Stimulated activated naive B cell treated with anti-CD40 and anti-IgM and Interleukin-4, amounts not matched to agents 10 μg/mL and 1 μg/mL and 100 μg/mL, for 72 hours (primary cell): ENCODE measurements at regions not wholly inside any gene's neighbourhood (a gene's known extent, or its start where the extent isn't known, plus 50 kb on each side); places are given as distances from the start of the nearest gene placed in this dataset.
"Not testable (repeated sequence)": the region's sequence is repeated elsewhere in the genome, so short reads cannot be mapped to it uniquely, and the experiment has no call there.

ENCODE experiments used
- ATAC-seq, 2 donors: fragments of 150-1000 bp; cut with Tn5 transposase; replicated peaks; 2 replicates each; pipeline ENCODE4 v1.10.0; 2021; ENCODE audit warnings: moderate library complexity in 1 of 2
- DNase-seq: peaks from one replicate; pipeline ENCODE4 v3.0.0; 2021
- H3K27ac Mint-ChIP-seq: one replicate; pipeline ENCODE4 v1.8.0; 2022; ENCODE audit warnings: mild to moderate bottlenecking, mixed read lengths
- H3K27me3 Mint-ChIP-seq, 2 donors: one replicate each; pipeline ENCODE4 v1.8.0; 2022; ENCODE audit warnings: mixed read lengths in 2 of 2
- H3K36me3 Mint-ChIP-seq, 2 donors: one replicate each; pipeline ENCODE4 v1.8.0; 2022; ENCODE audit warnings: mixed read lengths in 2 of 2, mild to moderate bottlenecking in 1 of 2
- H3K4me1 Mint-ChIP-seq, 2 donors: one replicate each; pipeline ENCODE4 v1.8.0; 2022; ENCODE audit warnings: mixed read lengths in 2 of 2, mild to moderate bottlenecking in 1 of 2
- H3K4me3 Mint-ChIP-seq, 2 donors: one replicate each; pipeline ENCODE4 v1.8.0; 2022; ENCODE audit warnings: mild to moderate bottlenecking in 2 of 2, mixed read lengths in 2 of 2, moderate library complexity in 1 of 2
- H3K9me3 Mint-ChIP-seq, 2 donors: one replicate each; pipeline ENCODE4 v1.8.0; 2022; ENCODE audit warnings: mixed read lengths in 2 of 2, mild to moderate bottlenecking in 1 of 2

DNA sequence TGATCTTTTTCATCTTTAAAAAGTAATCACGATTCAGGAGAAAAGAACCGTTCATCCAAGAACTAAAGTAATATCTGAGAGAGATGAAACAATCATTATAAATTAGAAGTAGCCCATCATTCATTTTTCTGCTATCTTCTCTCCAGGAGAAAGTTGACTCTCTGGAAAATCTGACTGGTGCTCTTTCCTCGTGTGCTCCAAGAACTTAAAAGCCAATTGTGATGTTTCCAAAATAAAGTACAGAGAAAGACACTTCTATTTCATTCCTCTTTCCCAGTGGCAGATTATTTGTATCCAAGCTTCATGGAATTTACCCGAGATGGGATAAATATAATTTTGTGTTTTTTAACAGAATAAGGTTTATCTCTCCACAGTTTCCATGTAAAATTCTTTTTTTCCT is 212.5 kb upstream of the NOCT start:
- DNase-seq (no peak), ATAC-seq (no peak)
- Mint-ChIP-seq H3K4me1 (no peaks in the 10 kb centered on the region), H3K27ac (no peak overlapping the region), H3K4me3 (no peak overlapping the region), H3K36me3 (no peaks in the 10 kb centered on the region), H3K27me3 (peaks cover 9 to 28% of the 10 kb centered on the region in 2 donors), H3K9me3 (peaks cover 0 to 1% of the 10 kb centered on the region in 2 donors)

DNA sequence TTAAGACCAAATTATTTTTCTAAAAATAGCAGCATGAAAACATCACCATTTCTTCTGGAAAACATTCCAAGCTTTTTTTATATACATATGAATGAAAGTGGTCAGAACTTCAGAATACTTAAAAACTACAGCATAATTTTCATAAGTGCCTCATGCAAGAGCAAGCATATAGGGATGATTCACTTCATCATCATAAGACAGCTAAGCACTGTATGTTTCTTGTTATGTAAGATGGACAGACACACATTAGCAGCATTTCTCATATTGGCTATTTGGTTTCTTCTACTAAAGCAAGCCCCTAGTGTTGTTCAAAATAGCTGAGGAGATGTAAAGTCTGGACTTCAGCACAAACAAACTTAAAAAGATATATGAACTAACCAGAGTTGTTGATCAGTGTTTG is 213.1 kb upstream of the NOCT start:
- DNase-seq, result no peak
- no peak for ATAC-seq
- Mint-ChIP-seq H3K27ac (no peak overlapping the region), H3K9me3 (peaks cover 0 to 1% of the 10 kb centered on the region in 2 donors), H3K36me3 (no peaks in the 10 kb centered on the region), H3K27me3 (peaks cover 11 to 28% of the 10 kb centered on the region in 2 donors), H3K4me1 (no peaks in the 10 kb centered on the region), H3K4me3 (no peak overlapping the region)

DNA sequence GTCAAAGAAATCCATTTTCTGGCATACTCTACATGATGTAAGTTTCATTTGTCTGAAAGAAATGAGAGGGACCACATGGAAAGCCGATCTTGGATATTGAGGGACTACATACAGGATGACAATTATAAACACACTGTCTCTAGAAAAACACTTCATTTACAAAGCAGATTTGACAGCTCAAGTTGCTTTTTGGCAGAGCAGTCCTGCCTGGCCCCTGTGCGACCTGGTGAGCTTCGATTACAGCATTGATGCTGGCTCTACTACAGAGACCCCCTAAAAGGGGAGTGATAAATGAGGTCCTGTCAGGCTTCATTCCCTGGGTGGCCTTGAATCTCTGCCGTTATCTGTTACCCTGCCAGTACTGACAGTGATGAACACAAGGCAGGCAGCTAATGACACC is 215.2 kb upstream of the NOCT start:
- ATAC-seq, result no peak
- H3K27me3 Mint-ChIP-seq, result peaks cover 17 to 28% of the 10 kb centered on the region in 2 donors
- peaks cover 0 to 2% of the 10 kb centered on the region in 2 donors for H3K36me3 Mint-ChIP-seq
- no peak overlapping the region for H3K27ac Mint-ChIP-seq
- no peak overlapping the region for H3K4me3 Mint-ChIP-seq
- no peaks in the 10 kb centered on the region for H3K4me1 Mint-ChIP-seq
- peaks cover 0 to 4% of the 10 kb centered on the region in 2 donors for H3K9me3 Mint-ChIP-seq
- no peak for DNase-seq

DNA sequence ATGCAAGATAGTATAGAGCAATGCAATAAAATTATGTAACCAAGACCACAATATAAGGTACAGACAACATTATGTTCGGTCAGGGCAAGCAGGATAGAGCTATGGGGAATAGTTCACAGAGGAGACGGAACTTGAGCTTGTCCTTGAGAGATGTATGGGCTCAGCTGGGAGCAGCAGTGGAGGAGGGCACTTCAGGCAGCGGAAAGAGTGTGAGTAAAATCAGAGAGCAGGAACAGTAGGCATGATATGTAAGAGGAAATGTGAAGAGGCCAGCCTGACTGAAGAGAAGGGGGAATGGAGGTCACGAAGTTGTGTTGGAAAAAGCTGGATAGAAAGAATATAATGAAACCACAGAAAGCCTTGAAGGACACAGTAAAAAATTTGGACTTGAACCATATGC is 217.2 kb upstream of the NOCT start:
- ATAC-seq, result no peak

DNA sequence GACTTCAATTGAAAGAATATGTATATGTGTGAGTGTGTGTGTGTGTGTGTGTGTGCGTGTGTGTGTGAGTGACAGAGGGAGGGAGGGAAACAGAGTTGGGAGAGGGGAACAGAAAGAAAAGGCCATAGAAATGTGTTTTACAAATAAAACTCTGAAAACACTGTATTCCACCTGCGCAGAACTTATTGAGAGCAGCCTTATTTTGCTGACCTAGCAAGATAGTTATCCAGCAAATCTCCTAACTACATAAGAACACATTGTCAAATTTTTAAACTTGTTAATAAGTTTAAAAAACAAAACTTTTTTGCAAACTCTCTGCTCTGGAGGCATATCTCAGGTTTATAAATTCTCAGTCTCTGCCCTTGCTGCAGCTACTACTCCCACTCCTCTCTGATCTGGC is 217.9 kb upstream of the NOCT start:
- Mint-ChIP-seq H3K4me1 (no peaks in the 10 kb centered on the region), H3K4me3 (no peak overlapping the region), H3K27me3 (peaks cover 12 to 25% of the 10 kb centered on the region in 2 donors), H3K27ac (no peak overlapping the region), H3K36me3 (peaks cover 0 to 2% of the 10 kb centered on the region in 2 donors), H3K9me3 (peaks cover 0 to 4% of the 10 kb centered on the region in 2 donors)
- DNase-seq, result no peak
- ATAC-seq, result no peak

More for the DNA sequence above, 217.2 kb upstream of the NOCT start:
- peaks cover 12 to 25% of the 10 kb centered on the region in 2 donors for H3K27me3 Mint-ChIP-seq
- H3K27ac Mint-ChIP-seq, result no peak overlapping the region
- no peak for DNase-seq
- H3K4me3 Mint-ChIP-seq, result no peak overlapping the region
- no peaks in the 10 kb centered on the region for H3K4me1 Mint-ChIP-seq
- peaks cover 0 to 4% of the 10 kb centered on the region in 2 donors for H3K9me3 Mint-ChIP-seq
- H3K36me3 Mint-ChIP-seq, result peaks cover 0 to 2% of the 10 kb centered on the region in 2 donors

DNA sequence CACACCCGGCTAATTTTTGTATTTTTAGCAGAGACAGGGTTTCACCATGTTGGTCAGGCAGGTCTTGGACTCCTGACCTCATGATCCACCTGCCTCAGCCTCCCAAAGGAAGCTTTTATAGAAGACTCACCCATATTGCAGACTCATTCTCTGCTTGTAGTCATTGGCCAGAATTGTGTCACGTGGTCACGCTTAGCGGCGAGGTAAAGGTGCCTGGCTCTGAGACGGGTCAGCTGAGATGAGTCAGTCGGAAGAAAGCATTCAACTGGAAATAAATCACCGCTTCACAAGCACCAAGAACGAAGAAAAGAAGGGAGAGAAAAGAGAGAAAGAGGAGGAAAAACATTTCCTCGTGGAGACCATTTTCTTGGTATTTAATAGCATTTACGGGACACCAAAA is 218.8 kb upstream of the NOCT start:
- Mint-ChIP-seq H3K4me3 (no peak overlapping the region), H3K27me3 (peaks cover 12 to 25% of the 10 kb centered on the region in 2 donors), H3K4me1 (no peaks in the 10 kb centered on the region), H3K9me3 (peaks cover 0 to 4% of the 10 kb centered on the region in 2 donors), H3K36me3 (peaks cover 0 to 2% of the 10 kb centered on the region in 2 donors), H3K27ac (no peak overlapping the region)
- DNase-seq (no peak), ATAC-seq (no peak)

DNA sequence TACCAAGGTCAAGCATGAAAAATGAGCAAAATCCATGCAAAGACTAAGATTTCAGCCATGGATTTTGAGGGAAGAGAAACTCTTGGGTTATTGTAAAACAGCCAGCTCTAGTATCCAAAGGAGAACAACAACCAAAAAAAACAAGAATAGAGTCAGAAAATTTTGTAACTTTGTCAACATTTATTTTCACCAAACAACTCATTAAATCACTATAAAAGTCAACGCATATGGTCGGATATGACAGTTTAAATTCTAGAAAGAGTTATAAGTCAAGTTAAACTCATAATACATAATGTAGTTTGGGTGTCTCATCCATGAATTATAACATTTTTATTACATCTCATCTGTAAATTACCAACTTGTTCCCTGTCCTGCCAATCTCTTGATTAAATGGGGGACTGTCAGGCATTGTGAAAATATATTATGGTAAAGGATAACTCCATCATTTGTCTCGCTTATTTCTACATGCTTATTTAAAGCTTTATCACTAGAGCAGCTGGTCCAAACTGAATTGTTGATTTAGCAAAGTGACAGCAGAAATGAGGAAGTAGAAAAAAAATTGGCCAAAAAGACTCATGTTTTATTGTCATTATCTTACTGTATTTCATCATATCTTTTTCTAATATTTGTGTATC is 224.8 kb upstream of the NOCT start:
- Mint-ChIP-seq H3K4me3 (no peak overlapping the region), H3K27ac (no peak overlapping the region), H3K36me3 (no peaks in the 10 kb centered on the region), H3K27me3 (peaks cover 0 to 10% of the 10 kb centered on the region in 2 donors), H3K4me1 (no peaks in the 10 kb centered on the region), H3K9me3 (no peaks in the 10 kb centered on the region)
- ATAC-seq, result no peak
- no peak for DNase-seq

DNA sequence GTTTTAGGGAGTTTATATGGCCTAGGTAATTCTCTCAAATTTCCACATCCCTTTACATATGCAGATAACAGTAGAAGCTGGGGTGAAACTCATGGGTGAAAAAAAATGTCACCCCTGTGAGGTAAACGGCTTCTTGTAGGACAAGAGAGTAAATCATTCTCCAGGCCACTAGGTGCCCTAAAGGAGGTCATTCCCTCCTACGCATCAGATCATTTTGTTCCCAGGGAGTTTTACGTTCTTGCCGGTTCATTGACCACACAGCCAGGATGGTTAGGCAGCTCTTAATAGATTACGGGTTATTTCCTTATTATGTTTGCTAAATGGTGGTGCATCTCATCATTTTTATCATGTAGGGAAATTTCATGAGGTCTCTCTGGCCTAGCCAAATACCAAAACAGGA is 225.8 kb upstream of the NOCT start:
- Mint-ChIP-seq H3K27me3 (peaks cover 0 to 11% of the 10 kb centered on the region in 2 donors), H3K4me3 (no peak overlapping the region), H3K4me1 (no peaks in the 10 kb centered on the region), H3K9me3 (no peaks in the 10 kb centered on the region), H3K36me3 (no peaks in the 10 kb centered on the region), H3K27ac (no peak overlapping the region)
- ATAC-seq, result no peak
- no peak for DNase-seq

DNA sequence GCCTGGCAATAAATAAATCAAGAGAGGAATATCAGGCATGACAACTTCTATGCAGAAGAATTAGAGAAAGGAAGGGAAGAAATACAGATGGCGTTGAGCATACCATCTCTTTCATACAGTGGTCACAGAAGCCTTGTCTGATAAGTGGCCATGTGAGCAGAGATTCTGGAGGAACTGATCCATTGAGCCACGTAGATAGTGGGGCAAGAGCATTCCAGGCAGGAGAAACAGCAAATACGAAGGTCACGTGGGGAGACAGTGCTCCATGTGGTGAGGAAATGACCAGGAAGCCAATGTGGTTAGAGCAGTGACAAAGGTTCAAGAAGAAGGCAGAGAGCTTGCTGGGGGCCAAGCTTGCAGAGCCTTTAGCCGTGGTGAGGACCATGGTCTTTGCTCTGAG is 226.7 kb upstream of the NOCT start:
- H3K27me3 Mint-ChIP-seq, result peaks cover 0 to 11% of the 10 kb centered on the region in 2 donors
- no peaks in the 10 kb centered on the region for H3K4me1 Mint-ChIP-seq
- no peak overlapping the region for H3K27ac Mint-ChIP-seq
- H3K36me3 Mint-ChIP-seq, result no peaks in the 10 kb centered on the region
- no peak for DNase-seq
- H3K4me3 Mint-ChIP-seq, result no peak overlapping the region
- H3K9me3 Mint-ChIP-seq, result no peaks in the 10 kb centered on the region
- ATAC-seq, result no peak

DNA sequence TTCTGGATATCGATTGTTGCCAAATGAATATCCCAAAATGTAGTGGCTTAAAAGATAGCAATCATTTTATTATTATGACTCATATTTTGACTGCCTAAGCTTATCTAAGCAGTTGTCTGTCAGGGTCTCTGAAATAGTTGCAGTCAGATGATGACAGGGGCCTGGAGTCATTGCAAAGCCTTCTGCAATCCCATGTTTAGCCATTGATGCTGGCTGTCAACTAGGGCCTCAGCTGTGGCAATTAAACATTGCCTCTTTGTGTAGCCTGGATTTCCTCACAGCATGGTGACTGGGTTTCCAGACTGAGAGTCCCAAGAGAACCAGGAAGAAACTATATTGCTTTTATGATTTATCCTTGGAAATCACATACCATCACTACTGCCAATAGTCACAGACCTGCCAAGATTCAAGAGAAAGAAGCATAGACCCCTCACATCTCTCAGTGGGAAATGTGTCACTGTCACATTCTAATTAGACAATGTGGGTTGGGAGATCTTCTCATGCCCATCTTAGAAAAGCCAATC is 227.3 kb upstream of the NOCT start:
- no peak for ATAC-seq
- DNase-seq, result no peak
- no peaks in the 10 kb centered on the region for H3K4me1 Mint-ChIP-seq
- peaks cover 0 to 11% of the 10 kb centered on the region in 2 donors for H3K27me3 Mint-ChIP-seq
- no peak overlapping the region for H3K27ac Mint-ChIP-seq
- no peaks in the 10 kb centered on the region for H3K36me3 Mint-ChIP-seq
- H3K9me3 Mint-ChIP-seq, result no peaks in the 10 kb centered on the region
- no peak overlapping the region for H3K4me3 Mint-ChIP-seq

DNA sequence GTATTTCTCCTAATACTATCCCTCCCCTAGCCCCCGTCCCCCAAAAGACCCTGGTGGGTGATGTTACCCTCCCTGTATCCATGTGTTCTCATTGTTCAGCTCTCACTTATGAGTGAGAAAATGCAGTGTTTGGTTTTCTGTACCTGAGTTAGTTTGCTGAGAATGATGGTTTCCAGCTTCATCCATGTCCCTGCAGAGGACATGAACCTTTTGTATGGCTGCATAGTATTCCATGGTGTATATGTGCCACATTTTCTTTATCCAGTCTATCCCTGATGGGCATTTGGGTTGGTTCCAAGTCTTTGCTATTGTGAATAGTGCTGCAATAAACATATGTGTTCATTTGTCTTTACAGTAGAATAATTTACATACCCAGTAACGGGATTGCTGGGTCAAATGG is 235.8 kb upstream of the NOCT start:
- not testable (repeated sequence) for H3K27ac Mint-ChIP-seq, H3K4me3 Mint-ChIP-seq, H3K9me3 Mint-ChIP-seq, H3K36me3 Mint-ChIP-seq, H3K27me3 Mint-ChIP-seq, H3K4me1 Mint-ChIP-seq, DNase-seq, ATAC-seq

DNA sequence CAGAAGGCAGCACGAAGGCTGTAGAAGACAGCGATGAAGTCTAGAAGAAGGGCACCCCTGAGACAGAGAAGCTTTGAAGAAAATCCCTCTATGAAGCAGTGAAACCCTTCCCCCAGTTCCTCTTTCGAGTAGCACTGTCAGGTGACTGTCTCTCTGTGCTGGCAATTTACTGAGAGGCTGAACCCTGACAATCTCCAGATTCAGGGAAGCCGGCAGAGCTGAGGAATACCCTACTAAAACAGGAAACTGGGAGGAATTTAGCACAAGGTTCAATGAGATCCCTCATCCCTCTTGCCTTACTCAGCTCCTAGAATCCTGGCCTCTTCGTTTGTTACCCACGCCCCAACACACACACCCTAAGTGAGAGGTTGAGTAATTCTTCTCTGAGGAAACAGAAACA is 239.7 kb upstream of the NOCT start:
- DNase-seq (no peak), ATAC-seq (peak; percentile 68 to 83)
- no peak overlapping the region for H3K4me3 Mint-ChIP-seq
- H3K36me3 Mint-ChIP-seq, result no peaks in the 10 kb centered on the region
- peaks cover 0 to 6% of the 10 kb centered on the region in 2 donors for H3K4me1 Mint-ChIP-seq
- no peaks in the 10 kb centered on the region for H3K9me3 Mint-ChIP-seq
- no peak overlapping the region for H3K27ac Mint-ChIP-seq
- H3K27me3 Mint-ChIP-seq, result peaks cover 0 to 3% of the 10 kb centered on the region in 2 donors

DNA sequence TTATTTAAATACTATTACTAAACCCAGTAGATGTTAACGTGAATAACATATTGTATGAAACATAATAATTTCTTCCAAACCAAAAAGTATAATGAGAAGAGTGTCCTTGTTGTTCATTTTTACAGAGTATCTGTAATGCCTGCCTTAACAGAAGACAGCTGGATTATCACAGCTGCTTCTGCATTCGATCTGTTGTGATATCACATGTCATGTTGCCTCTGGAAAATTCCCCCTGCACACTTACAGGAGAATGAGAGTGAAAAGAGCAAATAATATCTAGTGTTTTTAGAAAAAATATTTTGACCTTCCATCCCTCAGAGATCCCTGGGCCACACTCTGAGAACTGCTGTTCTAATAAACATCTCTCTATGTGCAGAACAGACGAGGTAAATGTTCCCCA is 240.1 kb upstream of the NOCT start:
- no peak for ATAC-seq
- Mint-ChIP-seq H3K9me3 (no peaks in the 10 kb centered on the region), H3K27me3 (peaks cover 0 to 3% of the 10 kb centered on the region in 2 donors), H3K27ac (no peak overlapping the region), H3K4me1 (peaks cover 0 to 6% of the 10 kb centered on the region in 2 donors), H3K36me3 (no peaks in the 10 kb centered on the region), H3K4me3 (no peak overlapping the region)
- no peak for DNase-seq

DNA sequence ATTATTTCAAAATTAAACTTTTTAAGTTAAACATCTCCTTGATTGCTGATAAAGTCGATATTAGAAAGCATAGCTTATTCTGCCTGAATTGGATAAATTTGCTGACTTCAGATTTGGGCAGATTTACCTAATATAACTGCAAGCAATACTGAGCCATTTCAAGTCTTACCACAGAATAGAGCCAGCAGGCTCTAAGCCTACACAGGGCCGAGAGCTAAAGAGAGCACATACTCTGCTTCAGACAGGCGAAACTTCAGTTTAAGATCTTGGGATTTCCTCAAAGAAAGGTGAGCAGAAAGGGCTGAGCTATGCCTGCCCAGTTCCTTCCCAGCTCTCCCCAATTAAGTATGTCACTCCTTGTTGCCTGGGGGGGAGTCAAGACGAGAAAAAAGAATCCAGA is 240.6 kb upstream of the NOCT start:
- Mint-ChIP-seq H3K27ac (no peak overlapping the region), H3K9me3 (no peaks in the 10 kb centered on the region), H3K36me3 (no peaks in the 10 kb centered on the region), H3K4me3 (no peak overlapping the region), H3K27me3 (peaks cover 0 to 3% of the 10 kb centered on the region in 2 donors), H3K4me1 (peaks cover 0 to 6% of the 10 kb centered on the region in 2 donors)
- no peak for DNase-seq
- no peak for ATAC-seq

DNA sequence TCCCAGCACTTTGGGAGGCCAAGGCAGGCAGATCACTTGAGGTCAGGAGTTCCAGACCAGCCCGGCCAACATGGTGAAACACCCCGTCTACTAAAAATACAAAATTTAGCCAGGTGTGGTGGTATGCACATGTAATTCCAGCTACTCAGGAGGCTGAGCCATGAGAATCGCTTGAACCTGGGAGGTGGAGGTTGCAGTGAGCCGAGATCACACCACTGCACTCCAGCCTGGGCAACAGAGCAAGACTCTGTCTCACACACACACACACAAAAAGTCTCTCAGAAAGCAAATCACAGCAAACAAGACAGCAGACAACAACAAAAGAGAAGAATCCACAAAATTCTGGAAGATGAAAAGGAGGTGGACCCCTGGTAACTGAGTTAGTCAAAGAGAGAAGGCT is 241.5 kb upstream of the NOCT start:
- H3K9me3 Mint-ChIP-seq, ATAC-seq, H3K4me3 Mint-ChIP-seq, H3K27ac Mint-ChIP-seq, H3K27me3 Mint-ChIP-seq, H3K36me3 Mint-ChIP-seq, H3K4me1 Mint-ChIP-seq, DNase-seq: not testable (repeated sequence)
